ENCODE measurements at regions not wholly inside any gene's neighbourhood (a gene's known extent, or its start where the extent isn't known, plus 50 kb on each side); places are given as distances from the start of the nearest gene placed in this dataset.
"Not testable (repeated sequence)": the region's sequence is repeated elsewhere in the genome, so short reads cannot be mapped to it uniquely, and the experiment has no call there.

DNA sequence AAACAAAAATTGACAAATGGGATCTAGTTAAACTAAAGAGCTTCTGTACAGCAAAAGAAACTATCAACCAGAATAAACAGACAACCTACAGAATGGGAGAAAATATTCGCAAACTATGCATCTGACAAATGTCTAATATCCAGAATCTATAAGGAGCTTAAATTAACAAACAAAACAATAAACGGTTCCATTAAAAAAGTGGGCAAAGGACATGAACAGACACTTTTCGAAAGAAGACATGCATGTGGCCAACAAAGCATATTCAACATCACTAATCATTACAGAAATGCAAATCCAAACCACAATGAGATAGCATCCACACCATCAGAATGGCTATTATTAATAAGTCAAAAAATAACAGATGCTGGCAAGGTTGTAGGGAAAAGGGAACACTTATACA, 50.5 kb upstream of the MED13L start:
- DNase-seq, result not testable (repeated sequence)

DNA sequence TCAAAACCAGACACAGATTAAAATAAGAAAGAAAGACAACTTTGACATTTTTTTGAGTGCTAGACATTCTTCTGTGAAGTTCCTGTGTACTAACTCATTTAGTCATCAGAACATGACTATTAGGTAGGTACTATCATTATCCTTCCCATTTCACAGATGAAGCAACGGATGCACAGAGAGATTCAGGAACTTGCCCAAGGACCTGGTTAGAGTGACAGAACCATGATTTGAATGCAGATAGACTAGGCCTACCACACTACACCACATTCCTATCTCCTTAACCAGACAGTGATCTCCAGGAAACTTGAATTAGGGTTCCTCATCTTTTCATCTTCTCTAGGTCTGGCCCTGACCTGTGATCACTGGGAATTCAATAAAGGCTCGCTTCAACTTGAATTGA, 54.4 kb upstream of the MED13L start:
- DNase-seq, result no peak

DNA sequence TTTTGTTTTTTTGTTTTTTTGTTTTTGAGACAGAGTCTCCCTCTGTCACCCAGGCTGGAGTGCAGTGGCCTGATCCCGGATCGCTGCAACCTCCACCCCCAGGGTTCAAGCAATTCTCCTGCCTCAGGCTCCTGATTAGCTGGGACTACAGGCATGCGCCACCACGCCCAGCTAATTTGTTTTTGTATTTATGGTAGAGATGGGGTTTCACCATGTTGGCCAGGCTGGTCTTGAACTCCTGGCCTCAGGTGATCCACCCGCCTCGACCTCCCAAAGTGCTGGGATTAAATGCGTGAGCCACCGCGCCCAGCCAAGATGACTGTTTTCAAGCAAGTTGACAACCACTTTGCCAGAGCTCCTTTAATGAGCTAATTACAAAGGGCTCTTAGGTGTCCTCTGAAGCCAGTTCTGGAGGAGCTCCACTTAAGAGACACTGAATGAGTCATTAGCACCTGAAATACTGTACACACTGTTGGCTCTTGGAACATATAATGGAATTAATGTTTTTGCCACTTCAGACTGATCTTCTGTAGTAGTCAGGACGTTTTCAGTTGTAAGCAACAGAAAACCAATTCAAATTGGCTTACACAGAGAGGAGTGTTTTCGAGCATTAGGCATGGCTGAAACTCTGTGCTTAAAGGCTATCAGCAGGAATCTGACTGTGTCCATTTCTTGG, 55.4 kb upstream of the MED13L start:
- no peak for DNase-seq

DNA sequence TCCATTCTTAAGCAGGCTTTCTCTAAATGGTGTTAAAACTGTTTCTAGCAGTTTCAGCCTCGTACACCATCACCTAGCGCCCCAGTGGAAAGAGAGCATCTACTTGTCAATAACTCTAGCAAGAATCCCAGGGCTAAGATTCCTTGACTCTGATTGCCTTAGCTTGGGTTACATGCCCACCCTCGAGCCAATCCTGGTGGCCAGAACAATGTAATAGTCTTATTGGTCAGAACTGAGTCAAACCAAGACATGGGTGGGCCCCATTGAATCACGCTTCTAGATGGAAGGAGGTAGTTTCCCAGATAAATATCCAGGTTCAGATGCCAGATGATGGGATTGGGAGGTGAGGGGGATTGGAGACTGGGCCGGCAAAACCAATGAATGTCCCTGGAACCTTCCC, 55.9 kb upstream of the MED13L start:
- DNase-seq, result no peak

GRCh38 chr12:116336542-116337065, 59.1 kb upstream of the MED13L start:
- DNase-seq, result no peak

DNA sequence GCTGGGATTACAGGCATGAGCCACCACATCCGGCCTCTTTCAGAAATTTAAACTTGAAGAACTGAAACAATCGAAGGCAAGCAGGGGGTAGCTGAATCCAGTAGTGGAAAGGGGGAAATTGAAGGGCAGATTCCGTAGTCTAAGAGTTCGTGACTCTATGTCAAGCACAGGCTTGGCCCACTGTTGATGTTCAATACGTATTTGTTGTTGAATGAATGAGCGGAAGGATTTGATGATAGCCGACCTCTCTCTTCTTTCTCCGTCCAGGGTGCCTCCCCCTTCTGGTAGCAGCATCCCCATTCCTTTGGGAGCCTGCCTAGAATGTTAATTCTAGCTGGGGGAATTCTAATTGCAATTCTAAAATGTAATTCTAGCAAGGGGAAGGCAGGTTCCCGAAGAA, 59.8 kb upstream of the MED13L start:
- no peak for DNase-seq

DNA sequence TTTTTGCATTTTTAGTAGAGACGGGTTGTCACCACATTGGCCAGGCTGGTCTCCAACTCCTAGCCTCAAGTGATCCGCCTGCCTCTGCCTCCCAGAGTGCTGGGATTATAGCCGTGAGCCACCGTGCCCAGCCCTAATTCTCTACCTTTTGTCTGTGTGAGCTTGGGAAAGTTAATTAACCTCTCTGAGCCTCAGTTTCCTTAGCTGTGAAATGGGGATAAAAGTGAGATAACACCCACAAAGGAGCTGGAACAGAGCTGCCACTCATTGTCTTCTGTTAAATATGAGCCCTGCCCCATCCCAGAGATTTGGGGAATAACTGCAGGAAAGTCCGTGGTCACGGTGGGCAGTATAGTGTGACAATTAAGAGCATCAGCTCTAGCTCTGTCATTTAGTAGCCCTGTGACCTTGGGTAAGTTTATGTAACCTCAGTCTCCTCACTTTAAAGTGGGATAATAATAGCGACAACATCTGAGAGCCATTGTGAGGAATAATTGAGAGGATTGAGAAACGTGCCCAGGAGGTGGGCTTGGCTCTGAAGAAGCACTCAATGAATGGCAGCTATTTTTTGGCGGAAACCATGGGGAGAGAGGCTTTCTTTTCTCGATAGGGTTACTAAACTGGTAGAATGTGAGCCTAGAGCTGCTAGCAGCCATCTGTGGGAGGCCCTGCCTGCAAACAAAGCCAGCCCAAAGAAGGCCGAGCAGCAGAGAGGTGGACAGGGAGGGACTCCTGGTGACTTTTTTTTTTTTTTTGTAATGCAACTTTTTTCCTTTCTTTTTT, 60.8 kb upstream of the MED13L start:
- no peak for DNase-seq

DNA sequence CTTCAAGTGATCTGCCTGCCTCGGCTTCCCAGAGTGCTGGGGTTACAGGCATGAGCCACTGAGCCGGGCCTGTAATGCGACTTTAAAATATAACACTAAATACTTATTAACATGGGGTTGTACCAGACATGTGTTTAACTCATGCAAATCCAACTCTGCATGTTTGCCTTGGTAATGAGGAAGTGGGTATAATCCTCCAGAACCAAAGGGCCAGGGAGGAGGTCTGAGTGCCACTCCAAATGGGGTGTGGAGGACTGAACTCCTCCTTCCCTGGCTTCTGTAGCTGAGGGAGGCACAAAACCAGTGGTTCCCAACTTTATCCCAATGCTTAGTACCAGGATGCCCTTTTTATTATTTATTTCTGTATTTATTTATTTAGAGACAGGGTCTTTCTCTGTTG, 61.6 kb upstream of the MED13L start:
- no peak for DNase-seq

- no peak for DNase-seq
These were observed 62.4 kb upstream of the MED13L start for GRCh38 chr12:116339800-116340371.

DNA sequence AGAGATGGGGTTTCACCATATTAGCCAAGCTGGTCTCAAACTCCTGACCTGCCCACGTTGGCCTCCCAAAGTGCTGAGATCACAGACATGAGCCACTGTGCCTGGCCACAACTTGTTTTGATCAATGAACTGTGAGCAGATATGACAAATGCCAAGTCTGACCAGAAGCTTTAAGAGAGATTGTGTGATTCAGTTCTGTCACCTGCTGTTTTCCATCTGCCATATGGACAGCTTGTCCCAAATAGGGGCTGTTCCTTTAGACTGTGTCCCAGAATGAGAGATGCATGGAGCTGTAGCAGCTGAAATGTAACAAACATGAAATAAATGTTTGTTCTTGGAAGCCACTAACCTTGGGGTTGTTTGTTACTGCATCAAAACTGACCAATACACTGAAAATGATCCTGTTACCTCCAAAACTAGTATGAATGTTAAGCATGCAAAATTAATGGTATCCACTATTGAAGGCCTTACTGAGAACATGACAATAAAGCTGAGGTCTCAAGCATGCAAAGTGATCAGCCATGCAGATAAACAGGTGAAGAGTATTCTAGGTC, 65.9 kb upstream of the MED13L start:
- DNase-seq, result no peak

DNA sequence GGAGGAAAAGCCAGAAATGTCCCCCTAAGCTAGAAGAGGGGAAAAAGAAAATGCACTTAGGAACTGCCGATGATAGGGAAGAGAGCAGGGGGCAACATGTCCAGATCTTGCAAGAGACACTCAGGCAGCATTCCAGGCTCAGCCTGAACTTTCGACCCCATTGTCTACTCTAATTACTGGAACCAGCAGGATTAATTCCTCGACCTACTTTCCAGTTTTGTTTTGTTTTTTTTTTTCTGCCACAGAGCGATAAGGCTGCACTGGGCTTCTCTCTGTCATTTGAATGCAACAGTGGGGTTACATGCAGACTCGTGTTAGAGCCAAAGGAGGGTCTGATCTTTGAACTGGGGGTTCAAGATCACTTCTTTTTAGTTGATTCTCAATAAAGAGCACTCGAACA, 68.7 kb upstream of the MED13L start:
- DNase-seq, result no peak

DNA sequence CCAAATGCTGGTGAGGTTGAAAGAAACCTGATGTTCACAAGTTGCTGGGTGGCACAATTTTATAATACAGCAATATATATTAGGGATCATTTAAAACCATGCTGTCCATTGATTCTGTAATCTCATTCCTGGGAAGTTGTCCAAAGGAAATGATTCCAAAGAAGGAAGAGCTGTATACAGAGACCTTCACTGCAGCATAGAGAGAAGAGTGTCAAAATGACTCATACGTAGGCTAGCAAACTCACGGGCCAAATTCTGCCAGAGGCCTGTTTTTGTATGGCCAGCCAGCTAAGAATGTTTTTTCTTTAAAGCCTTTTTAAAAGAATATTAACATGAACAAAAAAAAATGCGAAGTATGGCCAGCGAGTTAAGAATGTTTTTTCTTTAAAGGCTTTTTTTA, 69.2 kb upstream of the MED13L start:
- no peak for DNase-seq

- DNase-seq, result no peak
These were observed 69.8 kb upstream of the MED13L start for GRCh38 chr12:116347265-116347664.

- DNase-seq, result no peak
These were observed 74.9 kb upstream of the MED13L start for GRCh38 chr12:116352315-116352835.

GRCh38 chr12:116353958-116354357, 76.5 kb upstream of the MED13L start:
- DNase-seq, result no peak

DNA sequence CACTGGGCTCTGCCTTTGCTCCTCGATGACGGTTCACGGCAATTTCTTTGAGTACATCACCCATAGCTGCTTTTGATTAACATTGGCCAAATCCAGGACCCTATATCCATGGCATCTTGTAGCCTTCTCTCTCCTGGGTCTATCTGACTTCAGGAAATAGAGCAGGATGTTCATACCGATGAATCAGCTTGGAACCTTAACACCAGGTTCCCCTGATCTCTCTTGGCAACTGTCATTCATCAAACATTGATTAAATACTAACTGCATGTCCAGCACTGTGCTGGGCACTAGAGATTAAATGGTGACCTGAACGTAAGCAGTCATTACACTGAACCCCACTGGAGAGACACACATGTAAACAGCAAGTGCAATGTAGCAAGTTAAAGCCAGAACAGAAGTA, 77.0 kb upstream of the MED13L start:
- no peak for DNase-seq

DNA sequence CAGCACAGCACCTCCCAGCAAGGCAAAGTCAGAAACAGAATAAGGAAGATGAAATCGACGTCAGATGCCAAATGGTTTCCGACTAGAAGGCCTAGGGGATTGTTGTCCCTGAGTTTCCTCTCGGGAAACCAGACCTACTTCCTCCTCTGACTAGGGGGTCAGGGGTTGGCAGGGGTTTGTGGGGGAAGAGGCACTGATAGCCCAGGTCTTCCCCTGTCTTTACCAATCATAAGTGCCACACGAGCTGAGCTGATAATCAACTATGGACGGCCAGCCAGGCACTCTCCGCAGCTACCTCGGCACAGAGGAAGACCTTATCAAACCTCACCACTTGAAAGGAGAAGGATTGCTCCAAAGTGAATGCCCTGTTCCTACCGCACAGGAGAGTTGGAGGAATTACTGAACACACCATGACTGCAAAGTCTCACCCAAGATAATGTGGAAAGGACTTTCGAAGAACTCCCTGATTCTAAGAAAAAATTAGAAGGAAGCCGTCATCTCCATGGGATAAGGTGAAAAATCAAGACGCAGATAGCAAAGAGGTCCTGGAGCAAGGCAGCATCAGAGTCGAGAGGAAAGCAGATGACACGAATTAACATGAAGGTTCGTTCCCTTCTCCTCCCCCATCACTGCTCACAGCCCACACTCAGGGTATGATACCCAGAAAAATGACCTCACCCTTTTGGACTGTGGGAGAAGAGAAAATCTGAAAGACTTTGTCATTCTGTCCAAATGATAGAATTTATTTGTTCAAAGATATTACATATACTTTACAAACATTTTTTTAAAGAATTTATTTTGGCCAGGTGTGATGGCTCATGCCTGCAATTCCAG, 77.7 kb upstream of the MED13L start:
- no peak for DNase-seq

GRCh38 chr12:116358536-116358892, 81.0 kb upstream of the MED13L start:
- no peak for DNase-seq

DNA sequence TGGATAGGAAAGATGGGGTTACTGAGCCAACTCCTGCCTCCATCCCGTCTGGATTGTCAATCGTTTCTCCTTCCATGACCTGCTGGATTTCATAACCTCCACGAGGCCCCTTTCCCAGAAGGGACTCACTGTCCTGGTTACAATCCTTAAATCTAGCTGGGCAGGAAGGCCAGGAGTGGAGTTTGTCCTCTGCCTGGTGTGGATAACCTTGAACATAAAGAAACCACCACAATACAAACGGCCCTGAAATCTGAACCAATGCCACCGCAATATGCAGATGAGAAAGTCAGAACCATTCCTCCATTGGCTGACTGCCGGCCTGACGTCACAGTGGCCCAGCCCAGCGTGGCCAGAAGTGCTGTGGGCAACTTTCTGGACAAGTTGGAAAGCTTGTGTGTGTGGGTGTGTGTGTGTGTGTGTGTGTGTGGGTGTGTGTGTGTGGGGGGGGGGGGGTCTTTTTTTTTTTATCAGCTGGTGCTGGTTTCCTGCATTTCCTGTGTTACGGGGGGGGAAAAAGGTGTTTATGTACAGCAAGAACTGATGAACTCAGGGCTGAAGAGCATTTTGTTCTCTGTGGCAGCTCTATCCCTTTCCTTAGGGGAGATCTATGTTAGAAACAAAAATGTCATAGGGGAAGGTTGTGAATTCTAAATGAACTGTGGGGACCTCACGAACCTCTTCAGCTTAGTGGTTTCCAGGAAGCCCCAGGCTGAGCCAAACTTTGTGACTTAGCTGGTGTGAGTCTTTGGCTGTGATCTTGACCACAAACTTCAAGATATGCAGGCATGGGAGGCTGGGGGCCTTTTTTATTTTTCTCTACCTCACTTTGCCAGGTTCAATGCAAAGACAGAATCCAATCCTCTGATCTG, 81.6 kb upstream of the MED13L start:
- peak; percentile 55 for DNase-seq

- DNase-seq, result no peak
These were observed 83.3 kb upstream of the MED13L start for GRCh38 chr12:116360579-116361413.
